ENCODE measurements at regions not wholly inside any gene's neighbourhood (a gene's known extent, or its start where the extent isn't known, plus 50 kb on each side); places are given as distances from the start of the nearest gene placed in this dataset.

GRCh38 chr2:217263756-217264155 is 403.9 kb upstream of the TNP1 start:
- no peaks in the 10 kb centered on the region; the same call in 1 of the 2 replicates for H3K27me3 ChIP-seq (ENCODE audit: control insufficient read depth, low read length)
- H3K4me2 ChIP-seq (ENCODE audit: low read length), result no peak overlapping the region
- H3K9me3 ChIP-seq (ENCODE audit: control insufficient read depth, insufficient read depth, low read length), result peaks cover 6% of the 10 kb centered on the region; the same call in 1 of the 2 replicates
- H3K36me3 ChIP-seq (ENCODE audit: control insufficient read depth, low read length), result no peaks in the 10 kb centered on the region
- H3K4me1 ChIP-seq (ENCODE audit: control insufficient read depth, low read length), result no peaks in the 10 kb centered on the region
- no peaks in the 10 kb centered on the region for H3K79me2 ChIP-seq (ENCODE audit: control insufficient read depth, low read length)
- H3F3A ChIP-seq (ENCODE audit: control insufficient read depth, insufficient read depth), result no peaks in the 10 kb centered on the region
- no peak for TF ChIP-seq CTCF (IDR thresholded peaks at IDR 0.05; ENCODE audit: low read depth, low read length, poor library complexity, severe bottlenecking)
- TF ChIP-seq EZH2phosphoT487 (IDR thresholded peaks at IDR 0.05; ENCODE audit: borderline replicate concordance, low read length), result no peak
- no peaks in the 10 kb centered on the region for H4K20me1 ChIP-seq (ENCODE audit: control insufficient read depth, insufficient read depth, low read depth, low read length)
- H3K4me3 ChIP-seq (ENCODE audit: low read length), result no peak overlapping the region
- no peak overlapping the region for H3K27ac ChIP-seq (ENCODE audit: low read depth, low read length)
- no peaks in the 10 kb centered on the region for H3K9me2 ChIP-seq (replicated peaks; ENCODE audit: control insufficient read depth, low read length)

GRCh38 chr2:217262911-217263310 is 403.0 kb upstream of the TNP1 start:
- H3K79me2 ChIP-seq (ENCODE audit: control insufficient read depth, low read length), result no peaks in the 10 kb centered on the region
- H3K4me3 ChIP-seq (ENCODE audit: low read length), result no peak overlapping the region
- H3K27ac ChIP-seq (ENCODE audit: low read depth, low read length), result no peak overlapping the region
- no peaks in the 10 kb centered on the region for H4K20me1 ChIP-seq (ENCODE audit: control insufficient read depth, insufficient read depth, low read depth, low read length)
- no peaks in the 10 kb centered on the region for H3K9me2 ChIP-seq (replicated peaks; ENCODE audit: control insufficient read depth, low read length)
- peaks cover 5% of the 10 kb centered on the region; the same call in 1 of the 2 replicates for H3K9me3 ChIP-seq (ENCODE audit: control insufficient read depth, insufficient read depth, low read length)
- no peaks in the 10 kb centered on the region for H3K4me1 ChIP-seq (ENCODE audit: control insufficient read depth, low read length)
- H3F3A ChIP-seq (ENCODE audit: control insufficient read depth, insufficient read depth), result no peaks in the 10 kb centered on the region
- H3K27me3 ChIP-seq (ENCODE audit: control insufficient read depth, low read length), result peaks cover 7% of the 10 kb centered on the region; the same call in 1 of the 2 replicates
- H3K4me2 ChIP-seq (ENCODE audit: low read length), result no peak overlapping the region
- H3K36me3 ChIP-seq (ENCODE audit: control insufficient read depth, low read length), result no peaks in the 10 kb centered on the region
- TF ChIP-seq EZH2phosphoT487 (IDR thresholded peaks at IDR 0.05; ENCODE audit: borderline replicate concordance, low read length), result no peak

- Histone ChIP-seq H3K27me3 (ENCODE audit: control insufficient read depth, low read length) (peaks cover 10% of the 10 kb centered on the region), H4K20me1 (ENCODE audit: control insufficient read depth, insufficient read depth, low read depth, low read length) (no peaks in the 10 kb centered on the region), H3K9me3 (ENCODE audit: control insufficient read depth, insufficient read depth, low read length) (no peaks in the 10 kb centered on the region), H3K4me2 (ENCODE audit: low read length) (no peak overlapping the region), H3K79me2 (ENCODE audit: control insufficient read depth, low read length) (no peaks in the 10 kb centered on the region), H3K36me3 (ENCODE audit: control insufficient read depth, low read length) (no peaks in the 10 kb centered on the region), H3K27ac (ENCODE audit: low read depth, low read length) (no peak overlapping the region), H3K4me1 (ENCODE audit: control insufficient read depth, low read length) (no peaks in the 10 kb centered on the region), H3K9me2 (replicated peaks; ENCODE audit: control insufficient read depth, low read length) (no peaks in the 10 kb centered on the region), H3F3A (ENCODE audit: control insufficient read depth, insufficient read depth) (no peaks in the 10 kb centered on the region), H3K4me3 (ENCODE audit: low read length) (no peak overlapping the region)
- TF ChIP-seq EZH2phosphoT487 (IDR thresholded peaks at IDR 0.05; ENCODE audit: borderline replicate concordance, low read length), result no peak
- no peak for TF ChIP-seq CTCF (IDR thresholded peaks at IDR 0.05; ENCODE audit: low read depth, low read length, poor library complexity, severe bottlenecking)
These were observed 401.6 kb upstream of the TNP1 start for GRCh38 chr2:217261452-217261851.

GRCh38 chr2:217260441-217261115 is 400.7 kb upstream of the TNP1 start:
- Histone ChIP-seq H3K4me1 (ENCODE audit: control insufficient read depth, low read length) (no peaks in the 10 kb centered on the region), H3K4me2 (ENCODE audit: low read length) (no peak overlapping the region), H3K79me2 (ENCODE audit: control insufficient read depth, low read length) (no peaks in the 10 kb centered on the region), H3F3A (ENCODE audit: control insufficient read depth, insufficient read depth) (no peaks in the 10 kb centered on the region), H3K27me3 (ENCODE audit: control insufficient read depth, low read length) (peaks cover 10% of the 10 kb centered on the region), H3K9me2 (replicated peaks; ENCODE audit: control insufficient read depth, low read length) (no peaks in the 10 kb centered on the region), H3K4me3 (ENCODE audit: low read length) (no peak overlapping the region), H3K36me3 (ENCODE audit: control insufficient read depth, low read length) (no peaks in the 10 kb centered on the region), H3K27ac (ENCODE audit: low read depth, low read length) (no peak overlapping the region), H3K9me3 (ENCODE audit: control insufficient read depth, insufficient read depth, low read length) (no peaks in the 10 kb centered on the region), H4K20me1 (ENCODE audit: control insufficient read depth, insufficient read depth, low read depth, low read length) (no peaks in the 10 kb centered on the region)
- TF ChIP-seq EZH2phosphoT487 (IDR thresholded peaks at IDR 0.05; ENCODE audit: borderline replicate concordance, low read length) (no peak), CTCF (IDR thresholded peaks at IDR 0.05; ENCODE audit: low read depth, low read length, poor library complexity, severe bottlenecking) (no peak)

Measured in DOHH2 (cell line).